K562 (cell line): ENCODE measurements at regions not wholly inside any gene's neighbourhood (a gene's known extent, or its start where the extent isn't known, plus 50 kb on each side); places are given as distances from the start of the nearest gene placed in this dataset.

Source experiments
- ATAC-seq: fragments of 200-7000 bp; cut with Tn5 transposase; 3 replicates; pipeline ENCODE4 v1.9.1; 2020; ENCODE audit warnings: moderate library complexity
- BruUV-seq: library from RNA; stranded (reverse); fragments of 400-500 nt; replicated peaks from 2 replicates; lab custom pipeline; 2021; lab: Mats Ljungman, UMichigan
- CTCF ChIA-PET: fragments of 300-600 bp; formaldehyde crosslinking; extraction: SDS; loops from one replicate; lab custom pipeline; 2021; ENCODE audit warnings: low intra/inter-chr PET ratio; lab: Yijun Ruan, JAX
- POLR2A ChIA-PET: fragments of 300-600, 350-650 bp; sonication (Branson Sonifier 250); formaldehyde crosslinking; extraction: SDS; loops from one replicate; lab custom pipeline; 2021; ENCODE audit warnings: antibody characterized with exemption, inconsistent platforms; lab: Yijun Ruan, JAX
- DNase-seq, 4 experiments: peaks; one replicate each; pipeline versions ENCODE4 v3.0.0 to v3.0.0-alpha.2; 2011 to 2018; ENCODE audit warnings: low spot score in 3 of 4, mixed read lengths in 3 of 4; ENCODE audit errors: extremely low read depth in 1 of 4
- FAIRE-seq: peaks from 2 replicates; lab custom pipeline; 2011; peaks lifted over from hg19 to GRCh38; lab: Jason Lieb, UNC
- H2AFZ ChIP-seq: 2 replicates; pipeline ENCODE4 v1.6.0; 2011; ENCODE audit warnings: low read depth, low read length, control low read depth, inconsistent platforms
- H3K27ac ChIP-seq: fragments of 200-600 bp; 3 replicates; pipeline ENCODE4 v1.8.0; 2011; ENCODE audit warnings: low read depth, mild to moderate bottlenecking, control low read depth, inconsistent platforms, low read length, moderate library complexity, mixed read lengths; ENCODE audit errors: extremely low read depth
- H3K27me3 ChIP-seq, 2 experiments: fragments of 300-600 bp in 1 of 2; 2 replicates in 1 of 2; 3 replicates in 1 of 2; pipeline versions ENCODE4 v1.6.0 to v1.8.0; 2011; ENCODE audit warnings: inconsistent platforms in 2 of 2, low read length in 2 of 2, mild to moderate bottlenecking in 1 of 2, mixed read lengths in 1 of 2, moderate library complexity in 1 of 2; ENCODE audit not compliant: control insufficient read depth in 2 of 2, insufficient read depth in 2 of 2
- H3K36me3 ChIP-seq: fragments of 300-600 bp; 3 replicates; pipeline ENCODE4 v1.8.0; 2011; ENCODE audit warnings: mild to moderate bottlenecking, low read length, inconsistent platforms; ENCODE audit not compliant: control insufficient read depth, insufficient read depth
- H3K4me1 ChIP-seq, 2 experiments: fragments of 200-600 bp in 1 of 2; replicated peaks in 1 of 2; 2 replicates in 1 of 2; 3 replicates in 1 of 2; pipeline versions ENCODE4 v1.5.1 to v1.8.0; 2011; ENCODE audit warnings: inconsistent platforms in 2 of 2, low read length in 2 of 2, mild to moderate bottlenecking in 1 of 2, mixed read lengths in 1 of 2, moderate library complexity in 1 of 2; ENCODE audit not compliant: control insufficient read depth in 2 of 2, insufficient read depth in 2 of 2
- H3K4me2 ChIP-seq: 2 replicates; pipeline ENCODE4 v1.6.1; 2011; ENCODE audit warnings: low read length, control low read depth, inconsistent platforms, mixed read lengths; ENCODE audit not compliant: insufficient read depth
- H3K4me3 ChIP-seq: fragments of 200-600 bp; sonication (generic), shearing (Covaris generic); 2 replicates; pipeline ENCODE4 v1.5.1; 2016; ENCODE audit warnings: control low read depth, inconsistent platforms
- H3K79me2 ChIP-seq: fragments of 200-600 bp; 3 replicates; pipeline ENCODE4 v1.8.0; 2011; ENCODE audit warnings: low read length, inconsistent platforms; ENCODE audit not compliant: control insufficient read depth, insufficient read depth
- H3K9ac ChIP-seq, 2 experiments: 2 replicates each; pipeline versions ENCODE4 v1.6.0 to v1.6.1; 2011; ENCODE audit warnings: low read depth in 2 of 2, low read length in 2 of 2, control low read depth in 1 of 2, inconsistent platforms in 1 of 2, mild to moderate bottlenecking in 1 of 2, mixed read lengths in 1 of 2; ENCODE audit not compliant: insufficient read depth in 1 of 2
- H3K9me1 ChIP-seq: one replicate; pipeline ENCODE4 v1.6.0; 2011; ENCODE audit warnings: inconsistent platforms, mild to moderate bottlenecking, low read length, moderate library complexity; ENCODE audit not compliant: control insufficient read depth, insufficient read depth
- H3K9me3 ChIP-seq: replicated peaks from 2 replicates; pipeline ENCODE4 v1.5.1; 2011; ENCODE audit warnings: low read depth, low read length, inconsistent platforms; ENCODE audit not compliant: control insufficient read depth, insufficient read depth
- H4K20me1 ChIP-seq: replicated peaks from 2 replicates; pipeline ENCODE4 v1.6.1; 2011; ENCODE audit warnings: low read length, inconsistent platforms, mixed read lengths; ENCODE audit not compliant: control insufficient read depth, insufficient read depth
- FOXK2 ChIP-seq, 2 experiments: fragments of 450-650 bp; IDR thresholded peaks in 1 of 2; conservative IDR thresholded peaks in 1 of 2; 2 replicates each; pipeline ENCODE4 v1.6.1; 2016; ENCODE audit warnings: low read depth in 2 of 2, mild to moderate bottlenecking in 1 of 2
- ILF3 ChIP-seq: fragments of 450-650 bp; IDR thresholded peaks from 2 replicates; pipeline ENCODE4 v1.6.1; 2018; ENCODE audit warnings: antibody characterized with exemption, mild to moderate bottlenecking, moderate library complexity, borderline replicate concordance
- KDM1A ChIP-seq, 2 experiments: fragments of 450-650 bp; IDR thresholded peaks; 2 replicates each; pipeline ENCODE4 v1.6.1; 2016; ENCODE audit warnings: mild to moderate bottlenecking in 2 of 2
- KDM4B ChIP-seq, 2 experiments: fragments of 450-650 bp in 1 of 2; sonication (generic) in 1 of 2; IDR thresholded peaks; 2 replicates each; pipeline ENCODE4 v1.6.1; 2016 to 2017; ENCODE audit warnings: borderline replicate concordance in 2 of 2, antibody characterized with exemption in 1 of 2, low read depth in 1 of 2, mild to moderate bottlenecking in 1 of 2
- MCM5 ChIP-seq: fragments of 450-650 bp; IDR thresholded peaks from 2 replicates; pipeline ENCODE4 v1.6.1; 2016; ENCODE audit warnings: low read depth
- MYNN ChIP-seq, 2 experiments: sonication (generic); formaldehyde crosslinking in 1 of 2; IDR thresholded peaks; 2 replicates each; pipeline versions ENCODE4 v1.5.0 to v1.6.1; 2016 to 2020; ENCODE audit warnings: antibody characterized with exemption in 1 of 2, missing genetic modification reagents in 1 of 2
- RBFOX2 ChIP-seq: fragments of 200-400 bp; formaldehyde crosslinking; IDR thresholded peaks from 2 replicates; pipeline ENCODE4 v1.6.1; 2017; ENCODE audit warnings: low read depth, mild to moderate bottlenecking, low read length, moderate library complexity
- ZKSCAN3 ChIP-seq: fragments of 250-450 bp; sonication (Bioruptor Pico); IDR thresholded peaks from 2 replicates; pipeline ENCODE4 v1.4.0; 2020
- ZNF3 ChIP-seq: fragments of 250-450 bp; sonication (Bioruptor Pico); IDR thresholded peaks from 2 replicates; pipeline ENCODE4 v1.5.0; 2021; ENCODE audit warnings: mild to moderate bottlenecking, moderate library complexity
- ZNF408 ChIP-seq: fragments of 250-450 bp; sonication (Bioruptor Pico); IDR thresholded peaks from 2 replicates; pipeline ENCODE4 v1.4.0; 2020; ENCODE audit warnings: low read depth, mild to moderate bottlenecking, moderate library complexity
- WGBS: fragments of 100-300 bp; shearing (Covaris generic); methylation state at CpG from one replicate; pipeline ENCODE4 v1.1.6; 2016; ENCODE audit warnings: low coverage, mixed read lengths; ENCODE audit not compliant: insufficient coverage; ENCODE audit errors: missing lambda C conversion rate; 5-methylcytosine and 5-hydroxymethylcytosine counted together
- in situ Hi-C: fragments of 300-500 bp; cut with MboI; formaldehyde crosslinking; loops from 4 replicates; pipeline ENCODE4 v1.15.0; 2018; ENCODE audit warnings: inconsistent platforms, mixed read lengths
- intact Hi-C: fragments of 100-400 bp; cut with micrococcal nuclease; formaldehyde crosslinking; loops from 2 replicates; pipeline ENCODE4 v1.14.2; 2022
- TF ChIP-seq, protein P1 (sequence below): fragments of 450-650 bp; IDR thresholded peaks from 2 replicates; pipeline ENCODE4 v1.6.1; 2017; ENCODE audit warnings: antibody characterized with exemption, mild to moderate bottlenecking

DNA sequence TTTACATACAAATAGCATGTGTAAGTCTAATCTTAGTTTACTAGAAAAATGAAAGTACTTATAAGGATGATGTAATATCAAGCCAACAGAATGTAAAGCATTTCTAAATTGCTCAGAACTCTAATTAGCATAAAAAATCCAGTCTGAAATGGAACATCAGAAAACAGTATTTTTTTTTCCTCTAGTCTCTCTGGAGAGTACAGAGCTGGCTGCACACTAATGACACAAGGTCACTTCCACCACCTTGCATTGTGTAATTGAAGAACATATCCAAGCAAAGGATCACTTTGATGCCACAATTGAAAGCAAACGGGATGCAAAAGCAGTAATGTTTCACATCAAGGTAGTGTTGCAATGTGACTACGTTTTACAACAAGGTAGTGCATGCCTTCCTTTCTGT, 548.0 kb upstream of the LUZP2 start:
- Histone ChIP-seq H3K4me2 (no peak overlapping the region), H3K27me3 (no peaks in the 10 kb centered on the region), H3K4me1 (no peaks in the 10 kb centered on the region), H3K36me3 (no peaks in the 10 kb centered on the region), H3K9ac (no peak overlapping the region), H3K27ac (no peak overlapping the region), H3K9me1 (no peaks in the 10 kb centered on the region), H3K79me2 (no peaks in the 10 kb centered on the region), H3K9me3 (no peaks in the 10 kb centered on the region), H3K4me3 (no peak overlapping the region), H4K20me1 (no peaks in the 10 kb centered on the region), H2AFZ (no peak overlapping the region)
- TF ChIP-seq ZNF408 (CRISPR knock-in tag) (no peak), ILF3 (no peak), ZNF3 (CRISPR knock-in tag) (no peak), KDM1A (IDR thresholded peaks at IDR 0.05) (no peak), FOXK2 (conservative IDR thresholded peaks at IDR 0.05 in 1 of 2, IDR thresholded peaks at IDR 0.05 in 1 of 2; ENCODE audit: low read depth in 2 of 2) (no peak), KDM4B (IDR thresholded peaks at IDR 0.05; ENCODE audit: borderline replicate concordance in 2 of 2, low read depth in 1 of 2) (no peak), ZKSCAN3 (CRISPR knock-in tag) (no peak), RBFOX2 (no peak), MCM5 (no peak), MYNN (IDR thresholded peaks at IDR 0.05) (no peak), MYNN (CRISPR knock-in tag; IDR thresholded peaks at IDR 0.05) (no peak)
- TF ChIP-seq, protein P1, sequence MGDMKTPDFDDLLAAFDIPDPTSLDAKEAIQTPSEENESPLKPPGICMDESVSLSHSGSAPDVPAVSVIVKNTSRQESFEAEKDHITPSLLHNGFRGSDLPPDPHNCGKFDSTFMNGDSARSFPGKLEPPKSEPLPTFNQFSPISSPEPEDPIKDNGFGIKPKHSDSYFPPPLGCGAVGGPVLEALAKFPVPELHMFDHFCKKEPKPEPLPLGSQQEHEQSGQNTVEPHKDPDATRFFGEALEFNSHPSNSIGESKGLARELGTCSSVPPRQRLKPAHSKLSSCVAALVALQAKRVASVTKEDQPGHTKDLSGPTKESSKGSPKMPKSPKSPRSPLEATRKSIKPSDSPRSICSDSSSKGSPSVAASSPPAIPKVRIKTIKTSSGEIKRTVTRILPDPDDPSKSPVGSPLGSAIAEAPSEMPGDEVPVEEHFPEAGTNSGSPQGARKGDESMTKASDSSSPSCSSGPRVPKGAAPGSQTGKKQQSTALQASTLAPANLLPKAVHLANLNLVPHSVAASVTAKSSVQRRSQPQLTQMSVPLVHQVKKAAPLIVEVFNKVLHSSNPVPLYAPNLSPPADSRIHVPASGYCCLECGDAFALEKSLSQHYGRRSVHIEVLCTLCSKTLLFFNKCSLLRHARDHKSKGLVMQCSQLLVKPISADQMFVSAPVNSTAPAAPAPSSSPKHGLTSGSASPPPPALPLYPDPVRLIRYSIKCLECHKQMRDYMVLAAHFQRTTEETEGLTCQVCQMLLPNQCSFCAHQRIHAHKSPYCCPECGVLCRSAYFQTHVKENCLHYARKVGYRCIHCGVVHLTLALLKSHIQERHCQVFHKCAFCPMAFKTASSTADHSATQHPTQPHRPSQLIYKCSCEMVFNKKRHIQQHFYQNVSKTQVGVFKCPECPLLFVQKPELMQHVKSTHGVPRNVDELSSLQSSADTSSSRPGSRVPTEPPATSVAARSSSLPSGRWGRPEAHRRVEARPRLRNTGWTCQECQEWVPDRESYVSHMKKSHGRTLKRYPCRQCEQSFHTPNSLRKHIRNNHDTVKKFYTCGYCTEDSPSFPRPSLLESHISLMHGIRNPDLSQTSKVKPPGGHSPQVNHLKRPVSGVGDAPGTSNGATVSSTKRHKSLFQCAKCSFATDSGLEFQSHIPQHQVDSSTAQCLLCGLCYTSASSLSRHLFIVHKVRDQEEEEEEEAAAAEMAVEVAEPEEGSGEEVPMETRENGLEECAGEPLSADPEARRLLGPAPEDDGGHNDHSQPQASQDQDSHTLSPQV = no peak
- FAIRE-seq = no peak
- POLR2A ChIA-PET = no interaction called here
- CTCF ChIA-PET = no interaction called here
- no TSS peak for BruUV-seq
- ATAC-seq = no peak
- 0% methylated on average over 2 of the region's 2 CpGs for WGBS
- intact Hi-C loops = no loop called here
- no peak for DNase-seq
- in situ Hi-C loops = no loop called here
